SJCRH30 (cell line): ENCODE measurements at regions not wholly inside any gene's neighbourhood (a gene's known extent, or its start where the extent isn't known, plus 50 kb on each side); places are given as distances from the start of the nearest gene placed in this dataset.
"Not testable (repeated sequence)": the region's sequence is repeated elsewhere in the genome, so short reads cannot be mapped to it uniquely, and the experiment has no call there.

Experiments
- DNase-seq, 2 experiments: peaks; one replicate each; pipeline ENCODE4 v3.0.0-alpha.2; 2015 to 2020
- H3K27ac ChIP-seq: fragments of 250-450 bp; sonication (Bioruptor Pico); 2 replicates; pipeline ENCODE4 v1.5.1; 2020; ENCODE audit warnings: mild to moderate bottlenecking, moderate library complexity
- H3K27me3 ChIP-seq: fragments of 250-450 bp; sonication (Bioruptor Pico); 2 replicates; pipeline ENCODE4 v1.5.1; 2020; ENCODE audit warnings: mild to moderate bottlenecking, moderate library complexity
- H3K36me3 ChIP-seq: fragments of 250-450 bp; sonication (Bioruptor Pico); 2 replicates; pipeline ENCODE4 v1.5.1; 2020; ENCODE audit warnings: mild to moderate bottlenecking, moderate library complexity
- H3K4me1 ChIP-seq: fragments of 250-450 bp; sonication (Bioruptor Pico); 2 replicates; pipeline ENCODE4 v1.5.1; 2020; ENCODE audit warnings: mild to moderate bottlenecking, moderate library complexity
- H3K4me3 ChIP-seq: fragments of 250-450 bp; sonication (Bioruptor Pico); 2 replicates; pipeline ENCODE4 v1.5.1; 2020; ENCODE audit warnings: mild to moderate bottlenecking, moderate library complexity
- H3K9me3 ChIP-seq: fragments of 250-450 bp; sonication (Bioruptor Pico); replicated peaks from 2 replicates; pipeline ENCODE4 v1.5.1; 2020; ENCODE audit warnings: mild to moderate bottlenecking, moderate library complexity

GRCh38 chr6:155628306-155628705 lies 172.7 kb upstream of the NOX3 start:
- Histone ChIP-seq H3K4me1 (no peaks in the 10 kb centered on the region), H3K4me3 (no peak overlapping the region), H3K27ac (no peak overlapping the region), H3K36me3 (no peaks in the 10 kb centered on the region), H3K9me3 (no peaks in the 10 kb centered on the region), H3K27me3 (no peaks in the 10 kb centered on the region)
- no peak for DNase-seq

GRCh38 chr6:155627722-155628212 lies 172.1 kb upstream of the NOX3 start:
- not testable (repeated sequence) for H3K9me3 ChIP-seq, H3K4me1 ChIP-seq, H3K36me3 ChIP-seq, H3K27ac ChIP-seq, H3K27me3 ChIP-seq, H3K4me3 ChIP-seq, DNase-seq

- no peaks in the 10 kb centered on the region for H3K9me3 ChIP-seq
- no peaks in the 10 kb centered on the region for H3K36me3 ChIP-seq
- no peak overlapping the region for H3K27ac ChIP-seq
- H3K4me1 ChIP-seq = no peaks in the 10 kb centered on the region
- no peak for DNase-seq
- no peaks in the 10 kb centered on the region for H3K27me3 ChIP-seq
- H3K4me3 ChIP-seq = no peak overlapping the region
Observed at GRCh38 chr6:155623450-155624178, 168.0 kb upstream of the NOX3 start.

- no peaks in the 10 kb centered on the region for H3K36me3 ChIP-seq
- H3K9me3 ChIP-seq = no peaks in the 10 kb centered on the region
- no peak for DNase-seq
- H3K4me3 ChIP-seq = no peak overlapping the region
- H3K27ac ChIP-seq = no peak overlapping the region
- no peaks in the 10 kb centered on the region for H3K27me3 ChIP-seq
- no peaks in the 10 kb centered on the region for H3K4me1 ChIP-seq
Observed at GRCh38 chr6:155614606-155615005, 159.0 kb upstream of the NOX3 start.

GRCh38 chr6:155611742-155612141 lies 156.1 kb upstream of the NOX3 start:
- no peaks in the 10 kb centered on the region for H3K36me3 ChIP-seq

GRCh38 chr6:155604991-155605390 lies 149.4 kb upstream of the NOX3 start:
- Histone ChIP-seq H3K27me3 (no peaks in the 10 kb centered on the region; the same call in 1 of the 2 replicates), H3K9me3 (no peaks in the 10 kb centered on the region), H3K36me3 (no peaks in the 10 kb centered on the region), H3K4me1 (no peaks in the 10 kb centered on the region), H3K27ac (no peak overlapping the region), H3K4me3 (no peak overlapping the region)
- no peak for DNase-seq

More at GRCh38 chr6:155611742-155612141, 156.1 kb upstream of the NOX3 start:
- DNase-seq = no peak
- H3K9me3 ChIP-seq = no peaks in the 10 kb centered on the region
- no peaks in the 10 kb centered on the region for H3K27me3 ChIP-seq
- H3K4me1 ChIP-seq = no peaks in the 10 kb centered on the region
- no peak overlapping the region for H3K4me3 ChIP-seq
- no peak overlapping the region for H3K27ac ChIP-seq

GRCh38 chr6:155599561-155599960 lies 143.9 kb upstream of the NOX3 start:
- H3K27me3 ChIP-seq = no peaks in the 10 kb centered on the region
- H3K4me3 ChIP-seq = no peak overlapping the region
- no peaks in the 10 kb centered on the region for H3K36me3 ChIP-seq
- no peak for DNase-seq
- no peak overlapping the region for H3K27ac ChIP-seq
- H3K4me1 ChIP-seq = no peaks in the 10 kb centered on the region
- no peaks in the 10 kb centered on the region for H3K9me3 ChIP-seq

- no peaks in the 10 kb centered on the region for H3K27me3 ChIP-seq
- H3K4me3 ChIP-seq = no peak overlapping the region
- H3K4me1 ChIP-seq = no peaks in the 10 kb centered on the region
- no peaks in the 10 kb centered on the region for H3K9me3 ChIP-seq
- no peaks in the 10 kb centered on the region for H3K36me3 ChIP-seq
- no peak overlapping the region for H3K27ac ChIP-seq
- no peak for DNase-seq
Observed at GRCh38 chr6:155599160-155599559, 143.5 kb upstream of the NOX3 start.

- Histone ChIP-seq H3K36me3 (no peaks in the 10 kb centered on the region), H3K27ac (no peak overlapping the region), H3K4me1 (no peaks in the 10 kb centered on the region), H3K9me3 (no peaks in the 10 kb centered on the region), H3K27me3 (no peaks in the 10 kb centered on the region), H3K4me3 (no peak overlapping the region)
- DNase-seq = peak; percentile 33 to 63
Observed at GRCh38 chr6:155595284-155595683, 139.6 kb upstream of the NOX3 start.

- Histone ChIP-seq H3K27ac (no peak overlapping the region), H3K27me3 (no peaks in the 10 kb centered on the region), H3K36me3 (no peaks in the 10 kb centered on the region), H3K4me3 (no peak overlapping the region), H3K4me1 (no peaks in the 10 kb centered on the region), H3K9me3 (no peaks in the 10 kb centered on the region)
- DNase-seq = no peak
Observed at GRCh38 chr6:155591741-155592140, 136.1 kb upstream of the NOX3 start.

GRCh38 chr6:155589190-155589589 lies 133.6 kb upstream of the NOX3 start:
- no peaks in the 10 kb centered on the region for H3K27me3 ChIP-seq

GRCh38 chr6:155587817-155588216 lies 132.2 kb upstream of the NOX3 start:
- no peaks in the 10 kb centered on the region for H3K27me3 ChIP-seq
- H3K4me3 ChIP-seq = no peak overlapping the region
- DNase-seq = no peak
- no peaks in the 10 kb centered on the region for H3K36me3 ChIP-seq
- no peaks in the 10 kb centered on the region for H3K9me3 ChIP-seq
- H3K27ac ChIP-seq = no peak overlapping the region
- no peaks in the 10 kb centered on the region for H3K4me1 ChIP-seq

More at GRCh38 chr6:155589190-155589589, 133.6 kb upstream of the NOX3 start:
- no peaks in the 10 kb centered on the region for H3K36me3 ChIP-seq
- no peaks in the 10 kb centered on the region for H3K4me1 ChIP-seq
- H3K27ac ChIP-seq = no peak overlapping the region
- H3K9me3 ChIP-seq = no peaks in the 10 kb centered on the region
- no peak overlapping the region for H3K4me3 ChIP-seq
- no peak for DNase-seq

- no peaks in the 10 kb centered on the region for H3K9me3 ChIP-seq
- no peak overlapping the region for H3K4me3 ChIP-seq
- no peaks in the 10 kb centered on the region for H3K4me1 ChIP-seq
- no peaks in the 10 kb centered on the region for H3K27me3 ChIP-seq
- no peak overlapping the region for H3K27ac ChIP-seq
- no peaks in the 10 kb centered on the region for H3K36me3 ChIP-seq
- no peak for DNase-seq
Observed at GRCh38 chr6:155586090-155586489, 130.5 kb upstream of the NOX3 start.

- Histone ChIP-seq H3K27ac (no peak overlapping the region), H3K36me3 (no peaks in the 10 kb centered on the region), H3K4me3 (no peak overlapping the region), H3K9me3 (no peaks in the 10 kb centered on the region), H3K4me1 (no peaks in the 10 kb centered on the region), H3K27me3 (no peaks in the 10 kb centered on the region)
- no peak for DNase-seq
Observed at GRCh38 chr6:155584006-155584405, 128.4 kb upstream of the NOX3 start.

- Histone ChIP-seq H3K9me3 (no peaks in the 10 kb centered on the region), H3K36me3 (no peaks in the 10 kb centered on the region), H3K27ac (no peak overlapping the region), H3K27me3 (no peaks in the 10 kb centered on the region; the same call in 1 of the 2 replicates), H3K4me1 (no peaks in the 10 kb centered on the region), H3K4me3 (no peak overlapping the region)
- no peak for DNase-seq
Observed at GRCh38 chr6:155582016-155582991, 126.7 kb upstream of the NOX3 start.
